Adrenal gland (tissue), 5 donors: ENCODE measurements at regions not wholly inside any gene's neighbourhood (a gene's known extent, or its start where the extent isn't known, plus 50 kb on each side); places are given as distances from the start of the nearest gene placed in this dataset.

Source experiments
- POLR2A ChIP-seq, 2 donors: fragments of 450-650 bp; IDR thresholded peaks; one replicate each; pipeline ENCODE4 v1.6.1; 2017; ENCODE audit warnings: antibody characterized with exemption in 2 of 2, mild to moderate bottlenecking in 2 of 2, moderate library complexity in 1 of 2
- TF ChIP-seq, protein P1 (sequence below), 6 experiments: fragments of 450-650 bp in 4 of 6; fragments of 200-600 bp in 2 of 6; sonication (generic) in 1 of 6; IDR thresholded peaks; 1 replicate in 5 of 6; 2 replicates in 1 of 6; pipeline versions ENCODE4 v1.5.1 to v1.8.0; 2016 to 2021; ENCODE audit warnings: antibody characterized with exemption in 6 of 6, mild to moderate bottlenecking in 2 of 6, moderate library complexity in 1 of 6
- donor health status: DM: no; HTN: no; CAD: no.

DNA sequence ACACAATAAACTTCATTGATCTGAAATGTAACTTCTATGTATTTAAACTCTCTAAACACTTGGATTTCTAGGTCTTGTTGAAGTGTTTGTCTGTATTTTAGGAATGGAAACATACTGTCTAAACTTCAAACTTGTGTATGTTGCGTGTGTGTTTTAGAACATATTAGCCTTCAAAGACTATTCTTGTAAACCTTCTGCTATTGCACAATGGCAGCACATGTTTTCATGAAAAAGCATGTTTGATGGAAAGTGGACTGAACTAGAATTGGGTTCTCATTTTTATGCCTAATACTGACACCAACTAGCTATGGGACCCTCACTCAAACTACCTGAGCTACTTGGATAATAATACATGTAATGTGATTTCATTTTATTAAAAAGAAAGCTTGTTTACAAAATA is 592.6 kb downstream of the IPMK start:
- TF ChIP-seq POLR2A (IDR thresholded peaks at IDR 0.05): no peak
- TF ChIP-seq, protein P1, sequence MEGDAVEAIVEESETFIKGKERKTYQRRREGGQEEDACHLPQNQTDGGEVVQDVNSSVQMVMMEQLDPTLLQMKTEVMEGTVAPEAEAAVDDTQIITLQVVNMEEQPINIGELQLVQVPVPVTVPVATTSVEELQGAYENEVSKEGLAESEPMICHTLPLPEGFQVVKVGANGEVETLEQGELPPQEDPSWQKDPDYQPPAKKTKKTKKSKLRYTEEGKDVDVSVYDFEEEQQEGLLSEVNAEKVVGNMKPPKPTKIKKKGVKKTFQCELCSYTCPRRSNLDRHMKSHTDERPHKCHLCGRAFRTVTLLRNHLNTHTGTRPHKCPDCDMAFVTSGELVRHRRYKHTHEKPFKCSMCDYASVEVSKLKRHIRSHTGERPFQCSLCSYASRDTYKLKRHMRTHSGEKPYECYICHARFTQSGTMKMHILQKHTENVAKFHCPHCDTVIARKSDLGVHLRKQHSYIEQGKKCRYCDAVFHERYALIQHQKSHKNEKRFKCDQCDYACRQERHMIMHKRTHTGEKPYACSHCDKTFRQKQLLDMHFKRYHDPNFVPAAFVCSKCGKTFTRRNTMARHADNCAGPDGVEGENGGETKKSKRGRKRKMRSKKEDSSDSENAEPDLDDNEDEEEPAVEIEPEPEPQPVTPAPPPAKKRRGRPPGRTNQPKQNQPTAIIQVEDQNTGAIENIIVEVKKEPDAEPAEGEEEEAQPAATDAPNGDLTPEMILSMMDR (IDR thresholded peaks at IDR 0.05): no peak
